ENCODE measurements at regions not wholly inside any gene's neighbourhood (a gene's known extent, or its start where the extent isn't known, plus 50 kb on each side); places are given as distances from the start of the nearest gene placed in this dataset.

GRCh38 chr4:145295547-145295946 is 115.2 kb upstream of the OTUD4 start (continued):
- no peak for TF ChIP-seq RELB (IDR thresholded peaks at IDR 0.05; ENCODE audit: low read depth)
- TF ChIP-seq, protein P1, sequence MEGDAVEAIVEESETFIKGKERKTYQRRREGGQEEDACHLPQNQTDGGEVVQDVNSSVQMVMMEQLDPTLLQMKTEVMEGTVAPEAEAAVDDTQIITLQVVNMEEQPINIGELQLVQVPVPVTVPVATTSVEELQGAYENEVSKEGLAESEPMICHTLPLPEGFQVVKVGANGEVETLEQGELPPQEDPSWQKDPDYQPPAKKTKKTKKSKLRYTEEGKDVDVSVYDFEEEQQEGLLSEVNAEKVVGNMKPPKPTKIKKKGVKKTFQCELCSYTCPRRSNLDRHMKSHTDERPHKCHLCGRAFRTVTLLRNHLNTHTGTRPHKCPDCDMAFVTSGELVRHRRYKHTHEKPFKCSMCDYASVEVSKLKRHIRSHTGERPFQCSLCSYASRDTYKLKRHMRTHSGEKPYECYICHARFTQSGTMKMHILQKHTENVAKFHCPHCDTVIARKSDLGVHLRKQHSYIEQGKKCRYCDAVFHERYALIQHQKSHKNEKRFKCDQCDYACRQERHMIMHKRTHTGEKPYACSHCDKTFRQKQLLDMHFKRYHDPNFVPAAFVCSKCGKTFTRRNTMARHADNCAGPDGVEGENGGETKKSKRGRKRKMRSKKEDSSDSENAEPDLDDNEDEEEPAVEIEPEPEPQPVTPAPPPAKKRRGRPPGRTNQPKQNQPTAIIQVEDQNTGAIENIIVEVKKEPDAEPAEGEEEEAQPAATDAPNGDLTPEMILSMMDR (IDR thresholded peaks at IDR 0.05 in 2 of 3, conservative IDR thresholded peaks at IDR 0.05 in 1 of 3; ENCODE audit: control insufficient read depth in 2 of 3, extremely low read depth in 1 of 3, insufficient read depth in 1 of 3, low read depth in 3 of 3, low read length in 3 of 3), result no peak
- TF ChIP-seq ZNF217 (IDR thresholded peaks at IDR 0.05), result no peak
- no peak for TF ChIP-seq HDGF (IDR thresholded peaks at IDR 0.05)

DNA sequence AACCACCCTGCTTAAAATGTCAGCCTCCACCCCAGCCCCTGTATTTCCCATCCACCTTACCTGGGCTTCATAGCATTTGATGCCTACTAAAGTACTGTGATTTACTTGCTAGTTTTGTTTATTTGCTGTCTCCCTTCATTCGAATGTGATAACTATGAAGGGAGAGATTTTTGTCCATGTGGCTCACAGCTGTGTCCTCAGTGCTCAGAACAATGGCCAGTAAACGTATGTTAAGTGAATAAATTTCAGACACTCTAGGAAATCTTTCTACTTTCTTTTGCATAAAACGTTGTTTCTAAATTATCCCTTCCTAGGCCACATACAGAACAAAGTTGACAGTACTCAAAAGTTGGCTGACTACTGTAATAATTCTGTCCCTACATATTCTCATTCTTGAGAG is 114.7 kb upstream of the OTUD4 start:
- H3K4me2 ChIP-seq (ENCODE audit: control insufficient read depth, insufficient read depth), result no peak overlapping the region
- ATAC-seq (no peak), DNase-seq (ENCODE audit: low read depth, low spot score) (no peak), FAIRE-seq (no peak)
- H3K4me3 ChIP-seq, result no peak overlapping the region
- TF ChIP-seq ASH2L (IDR thresholded peaks at IDR 0.05; ENCODE audit: borderline replicate concordance, low read depth) (no peak), NR2F1 (conservative IDR thresholded peaks at IDR 0.05) (no peak), MEF2A (IDR thresholded peaks at IDR 0.05; ENCODE audit: insufficient read depth, low read depth, low read length) (no peak), NR2C2 (IDR thresholded peaks at IDR 0.05; ENCODE audit: borderline replicate concordance, control insufficient read depth, insufficient read length, low read depth) (no peak), MEF2B (IDR thresholded peaks at IDR 0.05; ENCODE audit: partially characterized antibody, poor library complexity, severe bottlenecking) (no peak), CHD4 (IDR thresholded peaks at IDR 0.05) (no peak), ZBED1 (IDR thresholded peaks at IDR 0.05; ENCODE audit: borderline replicate concordance) (no peak), SKIL (IDR thresholded peaks at IDR 0.05; ENCODE audit: low read depth, poor library complexity, severe bottlenecking) (no peak)
- TF ChIP-seq, protein P2, sequence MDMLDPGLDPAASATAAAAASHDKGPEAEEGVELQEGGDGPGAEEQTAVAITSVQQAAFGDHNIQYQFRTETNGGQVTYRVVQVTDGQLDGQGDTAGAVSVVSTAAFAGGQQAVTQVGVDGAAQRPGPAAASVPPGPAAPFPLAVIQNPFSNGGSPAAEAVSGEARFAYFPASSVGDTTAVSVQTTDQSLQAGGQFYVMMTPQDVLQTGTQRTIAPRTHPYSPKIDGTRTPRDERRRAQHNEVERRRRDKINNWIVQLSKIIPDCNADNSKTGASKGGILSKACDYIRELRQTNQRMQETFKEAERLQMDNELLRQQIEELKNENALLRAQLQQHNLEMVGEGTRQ (IDR thresholded peaks at IDR 0.05; ENCODE audit: borderline replicate concordance, low read depth, low read length), result no peak
- H3K27ac ChIP-seq (ENCODE audit: control insufficient read depth, insufficient read depth), result no peak overlapping the region
- H2AFZ ChIP-seq (ENCODE audit: control insufficient read depth, low read depth, low read length), result no peak overlapping the region
- ChIA-PET CTCF (no interaction called here), SMC1A (ENCODE audit: uncharacterized antibody, unreplicated experiment) (no interaction called here), POLR2A (no interaction called here), RAD21 (ENCODE audit: unreplicated experiment) (no interaction called here)
- H3K9me3 ChIP-seq (replicated peaks; ENCODE audit: control insufficient read depth, insufficient read depth, low read length), result no peaks in the 10 kb centered on the region
- no peaks in the 10 kb centered on the region for H3K36me3 ChIP-seq (ENCODE audit: control insufficient read depth in 2 of 2, insufficient read depth in 2 of 2, low read length in 1 of 2)
- no peaks in the 10 kb centered on the region for H4K20me1 ChIP-seq (ENCODE audit: control insufficient read depth, insufficient read depth)
- intact Hi-C loops (cut with micrococcal nuclease; ENCODE audit: unreplicated experiment), result no loop called here
- no peak overlapping the region for H3K9ac ChIP-seq (ENCODE audit: control insufficient read depth, insufficient read depth, low read length)
- no peaks in the 10 kb centered on the region for H3K27me3 ChIP-seq (replicated peaks in 1 of 2; ENCODE audit: control insufficient read depth in 2 of 2, insufficient read depth in 2 of 2, low read length in 1 of 2)
- BruUV-seq (replicated peaks), result no TSS peak
- 5% methylated on average over 3 of the region's 3 CpGs for WGBS (ENCODE audit: insufficient coverage, insufficient replicate concordance, low lambda C conversion rate, missing lambda C conversion rate)
- in situ Hi-C loops (cut with MboI), result no loop called here
- H3K79me2 ChIP-seq (ENCODE audit: control insufficient read depth, insufficient read depth, low read length), result no peaks in the 10 kb centered on the region
- peaks cover 13% of the 10 kb centered on the region for H3K4me1 ChIP-seq (ENCODE audit: control insufficient read depth, insufficient read depth, low read length)

All from GM12878 (cell line).